OCI-M1 (cell line): ENCODE measurements at regions not wholly inside any gene's neighbourhood (a gene's known extent, or its start where the extent isn't known, plus 50 kb on each side); places are given as distances from the start of the nearest gene placed in this dataset.
A peak's percentile ranks its signal among the peaks of the same experiment; 100 is the strongest.

ENCODE experiments used
- DNase-seq: peaks from one replicate; lab custom pipeline; 2025; lab: John Stamatoyannopoulos, UW

DNA sequence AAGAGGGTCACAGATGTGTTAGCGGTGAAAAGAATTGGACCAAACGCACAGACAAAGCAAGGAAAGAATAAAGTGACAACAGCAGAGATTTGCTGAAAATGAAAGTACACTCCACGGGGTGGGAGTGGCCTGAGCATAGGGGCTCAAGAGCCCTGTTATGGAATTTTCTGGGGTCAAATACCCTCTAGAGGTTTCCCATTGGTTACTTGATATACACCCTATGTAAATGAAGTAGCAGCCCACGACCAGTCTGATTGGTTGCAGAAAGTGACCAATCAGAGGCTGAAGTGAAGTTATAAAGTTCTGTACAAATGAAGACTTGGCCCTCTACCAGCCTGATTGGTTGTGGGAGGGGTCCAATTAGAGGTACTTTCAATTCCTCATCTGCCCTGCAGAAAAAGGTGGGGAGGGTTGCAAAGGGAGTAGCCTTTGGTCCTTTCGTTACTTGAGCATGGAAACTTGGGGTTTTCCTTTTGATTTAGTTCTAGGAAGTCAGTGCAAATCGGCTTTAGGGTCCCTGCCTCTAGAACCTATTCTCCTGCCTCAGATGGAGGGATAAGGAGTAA, 125.6 kb upstream of the PRPS1L1 start:
- peak; percentile 36 for DNase-seq

DNA sequence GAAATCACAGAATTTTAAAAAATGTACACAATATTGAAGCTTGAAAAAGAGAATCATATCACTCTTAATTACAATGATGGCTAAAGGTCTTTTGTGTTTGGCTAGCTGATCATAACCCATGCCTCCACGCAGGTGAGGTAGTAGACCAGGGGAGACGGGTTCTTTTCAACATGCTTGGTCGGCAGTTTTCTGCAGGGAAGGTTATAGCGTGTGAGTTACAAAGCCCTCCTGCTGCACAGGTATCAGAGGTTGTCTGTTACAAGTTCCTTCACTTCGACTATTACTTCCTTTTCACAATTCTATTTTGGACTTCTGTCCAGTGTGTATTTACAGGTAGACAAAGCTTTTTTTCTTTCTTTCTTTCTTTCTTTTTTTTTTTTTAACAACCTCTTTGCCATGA, 127.1 kb upstream of the PRPS1L1 start:
- DNase-seq: no peak

GRCh38 chr7:18157233-18157632, 129.6 kb upstream of the PRPS1L1 start:
- DNase-seq: no peak

DNA sequence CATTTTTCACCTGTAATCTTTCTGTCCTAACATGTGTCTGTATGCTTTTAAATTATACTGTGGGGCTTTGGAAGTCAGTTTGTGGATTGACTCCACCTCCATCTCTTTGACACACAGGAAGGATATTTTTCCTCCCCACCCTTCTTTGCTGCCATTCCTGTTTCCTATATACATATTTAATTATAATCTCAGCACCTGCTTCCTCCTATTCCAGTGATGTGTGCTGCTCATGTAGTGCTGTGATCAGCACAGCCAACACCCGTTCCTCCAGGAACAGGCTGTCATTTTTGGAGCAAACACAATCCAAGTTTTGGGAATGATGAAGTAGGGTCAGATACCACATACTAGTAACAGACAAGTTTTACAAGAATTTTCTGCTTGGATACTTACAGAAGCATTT, 135.0 kb upstream of the PRPS1L1 start:
- DNase-seq: no peak

- no peak for DNase-seq
These were observed 135.4 kb upstream of the PRPS1L1 start for GRCh38 chr7:18163091-18163490.

- no peak for DNase-seq
These were observed 137.5 kb upstream of the PRPS1L1 start for GRCh38 chr7:18165166-18165565.

DNA sequence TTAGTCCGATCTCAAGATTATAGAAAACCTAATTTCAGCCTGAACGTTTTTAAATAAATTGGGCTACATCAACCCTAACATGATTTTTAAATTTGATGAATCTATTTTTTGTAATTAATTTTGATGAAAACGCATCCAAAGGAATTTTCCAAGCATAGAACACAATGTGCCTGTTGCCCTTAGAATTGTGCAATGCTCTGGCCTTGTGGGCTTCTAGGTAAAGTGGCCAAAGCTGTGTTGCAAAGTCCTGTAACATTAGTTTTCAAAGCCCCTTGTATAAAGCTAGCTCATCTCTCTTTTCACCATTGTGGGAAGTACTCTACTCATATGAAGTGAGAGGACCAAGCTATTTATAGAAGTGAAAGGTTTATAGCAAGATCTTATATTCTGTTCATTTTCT, 138.4 kb upstream of the PRPS1L1 start:
- no peak for DNase-seq

DNA sequence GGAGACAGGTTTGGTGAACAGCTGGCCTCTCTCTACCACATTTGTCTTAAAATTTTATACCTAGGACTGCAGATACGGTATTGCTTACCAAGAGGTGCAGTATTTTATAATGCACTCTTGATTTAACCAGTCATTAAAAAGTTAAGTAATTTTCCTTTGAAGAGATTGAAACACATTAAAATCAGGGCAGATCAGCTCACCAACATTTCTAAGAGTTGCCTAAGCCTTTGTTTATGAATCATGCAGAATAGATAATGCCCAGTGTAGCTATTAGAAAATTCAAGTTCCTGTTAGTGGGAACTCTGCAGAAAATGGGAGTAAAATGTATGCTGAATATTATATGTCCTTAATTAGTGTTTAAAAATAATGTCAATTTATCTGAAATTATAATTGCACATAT, 140.2 kb upstream of the PRPS1L1 start:
- DNase-seq: no peak

DNA sequence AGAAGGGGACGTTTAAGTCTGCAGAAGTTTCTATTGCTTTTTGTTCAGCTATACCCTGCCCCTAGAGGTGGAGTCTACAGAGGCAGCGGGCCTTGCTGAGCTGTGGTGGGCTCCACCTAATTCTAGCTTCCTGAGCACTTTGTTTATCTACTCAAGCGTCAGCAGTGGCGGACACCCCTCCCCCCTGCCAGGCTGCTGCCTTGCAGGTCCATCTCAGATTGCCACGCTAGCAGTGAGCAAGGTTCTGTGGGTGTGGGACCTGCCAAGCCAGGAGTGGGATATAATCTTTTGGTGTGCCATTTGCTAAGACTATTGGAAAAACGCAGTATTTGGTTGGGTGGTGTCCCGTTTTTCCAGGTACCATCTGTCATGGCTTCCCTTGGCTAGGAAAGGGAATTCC, 147.3 kb upstream of the PRPS1L1 start:
- peak; percentile 24 for DNase-seq

- peak; percentile 21 for DNase-seq
These were observed 148.3 kb upstream of the PRPS1L1 start for GRCh38 chr7:18175801-18176450.

DNA sequence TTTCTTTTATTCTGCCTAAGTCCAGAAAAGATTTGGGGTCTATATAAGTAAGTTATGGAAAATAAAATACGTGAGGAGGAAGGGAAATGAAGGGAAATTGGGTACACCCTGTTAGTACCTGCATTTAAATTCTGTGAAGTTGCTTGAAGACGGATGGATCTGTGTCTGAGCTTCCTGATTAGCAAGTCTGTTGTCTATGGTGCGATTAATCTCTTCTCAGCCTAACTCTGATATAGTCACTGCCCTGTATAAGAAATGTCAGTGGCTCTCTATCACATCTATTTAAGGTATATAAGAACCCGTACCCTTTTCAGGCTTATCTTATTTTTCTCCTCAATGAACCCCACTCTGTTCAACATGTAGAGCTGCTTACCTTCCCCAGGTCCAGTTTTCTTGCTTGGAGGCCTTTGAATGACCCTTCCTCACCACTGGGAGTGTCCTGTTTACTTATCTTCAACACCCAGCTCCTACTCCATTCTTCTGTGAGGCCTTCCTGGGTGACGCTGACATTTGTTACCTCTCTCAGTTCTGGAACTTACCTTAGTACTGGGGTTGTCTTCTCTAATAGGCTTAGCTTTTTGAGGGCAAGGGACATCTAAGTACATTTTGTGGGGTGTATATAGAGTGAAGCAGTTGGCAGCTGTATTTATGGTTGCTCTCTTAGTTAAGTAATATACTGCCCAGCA, 149.6 kb upstream of the PRPS1L1 start:
- peak; percentile 69 for DNase-seq

GRCh38 chr7:18177815-18178660, 150.4 kb upstream of the PRPS1L1 start:
- DNase-seq: peak; percentile 92

- DNase-seq: peak; percentile 50
These were observed 151.4 kb upstream of the PRPS1L1 start for GRCh38 chr7:18179093-18179492.

DNA sequence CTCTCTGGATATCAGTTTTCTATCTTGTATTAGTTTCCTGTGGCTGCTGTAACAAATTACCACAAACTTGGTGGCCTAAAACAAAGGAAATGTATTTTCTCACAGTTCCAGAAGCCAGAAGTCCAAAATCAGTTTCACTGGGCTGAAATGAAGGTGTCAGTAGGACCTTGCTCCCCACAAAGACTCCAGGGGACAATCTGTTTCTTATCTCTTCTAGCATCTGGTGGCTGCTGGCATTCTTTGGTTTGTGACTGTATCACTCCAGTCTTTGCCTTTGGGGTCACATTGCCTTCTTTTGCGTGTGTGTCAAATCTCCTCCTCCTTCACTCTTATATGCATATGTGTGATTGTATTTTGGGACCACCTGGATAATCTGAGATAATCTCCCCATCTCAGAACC, 153.0 kb upstream of the PRPS1L1 start:
- no peak for DNase-seq

- no peak for DNase-seq
These were observed 162.0 kb upstream of the PRPS1L1 start for GRCh38 chr7:18189500-18190126.

- peak; percentile 33 for DNase-seq
These were observed 163.7 kb upstream of the PRPS1L1 start for GRCh38 chr7:18191341-18191740.

- DNase-seq: no peak
These were observed 164.4 kb upstream of the PRPS1L1 start for GRCh38 chr7:18191862-18192625.

DNA sequence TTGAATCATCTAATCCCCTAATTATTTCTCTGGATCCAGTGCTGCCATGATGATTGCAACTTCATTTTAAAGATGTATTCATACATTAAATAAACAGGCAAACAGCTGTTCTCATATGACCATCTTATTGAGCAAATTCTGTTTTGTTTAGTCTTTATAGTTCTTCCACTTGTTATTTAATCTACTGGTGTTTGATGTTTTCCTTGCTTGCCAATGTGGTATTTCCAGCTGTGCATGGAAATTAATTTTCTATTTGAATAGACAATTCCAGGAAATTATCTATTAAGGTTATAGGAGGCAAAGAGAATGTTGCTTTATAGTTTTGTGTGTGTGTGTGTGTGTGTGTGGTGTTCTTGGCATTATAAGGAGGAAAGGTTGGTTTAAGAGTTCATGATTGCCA, 167.0 kb upstream of the PRPS1L1 start:
- DNase-seq: no peak

DNA sequence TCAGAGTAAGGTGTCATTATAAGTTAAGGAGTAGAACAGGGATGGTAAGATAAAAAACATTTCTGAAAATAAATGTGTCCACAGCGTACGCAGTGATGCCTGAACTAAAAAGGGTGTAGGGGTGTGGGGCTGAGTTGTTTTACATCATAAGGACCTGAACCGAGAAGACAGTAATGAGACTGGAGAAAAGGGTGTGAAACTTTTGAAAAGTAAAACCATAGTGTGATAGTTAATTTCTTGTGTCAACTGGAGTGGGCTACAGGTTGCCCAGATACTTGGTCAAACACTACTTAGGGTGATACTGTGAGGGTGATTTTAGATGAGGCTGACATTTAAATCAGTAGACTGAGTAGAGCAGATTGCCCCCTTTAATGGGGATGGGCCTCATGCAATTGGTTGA, 169.0 kb upstream of the PRPS1L1 start:
- DNase-seq: no peak

DNA sequence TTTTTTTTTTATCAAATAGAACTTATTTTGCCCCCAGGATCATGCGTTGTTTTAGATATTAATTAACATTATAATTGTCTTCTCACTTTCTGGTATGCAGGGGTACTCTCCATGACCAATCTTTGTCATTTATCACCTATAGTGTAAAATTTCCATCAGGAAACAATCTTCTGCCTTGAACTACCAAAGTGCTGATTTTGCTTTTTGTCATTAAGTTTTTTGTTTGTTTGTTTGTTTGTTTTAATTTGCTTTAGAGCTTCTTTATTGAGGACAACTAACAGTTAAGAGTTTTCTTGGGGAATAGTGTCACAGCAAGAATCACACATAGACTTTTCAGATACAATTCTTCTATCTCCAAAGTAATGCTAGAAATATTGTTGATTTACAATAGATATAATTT, 171.2 kb upstream of the PRPS1L1 start:
- no peak for DNase-seq

GRCh38 chr7:18200266-18200665, 172.6 kb upstream of the PRPS1L1 start:
- no peak for DNase-seq
